Thoracic aorta (tissue), 2 donors: ENCODE measurements at regions not wholly inside any gene's neighbourhood (a gene's known extent, or its start where the extent isn't known, plus 50 kb on each side); places are given as distances from the start of the nearest gene placed in this dataset.

Experiments
- ATAC-seq: fragments of 150-250 bp; one replicate; pipeline ENCODE4 v1.8.0; 2017; ENCODE audit warnings: low read depth; ENCODE audit not compliant: insufficient number of reproducible peaks, low FRiP score
- DNase-seq: peaks from one replicate; pipeline ENCODE4 v3.0.0-alpha.2; 2020; ENCODE audit warnings: low spot score
- H3K27ac ChIP-seq, 2 donors: fragments of 200-600 bp; sonication (generic); 1 replicate in 1 of 2; 2 replicates in 1 of 2; pipeline ENCODE4 v1.5.1; 2016; ENCODE audit warnings: mild to moderate bottlenecking in 2 of 2, moderate library complexity in 2 of 2
- H3K27me3 ChIP-seq: fragments of 200-600 bp; sonication (generic); replicated peaks from 2 replicates; pipeline ENCODE4 v1.6.0; 2016; ENCODE audit warnings: mild to moderate bottlenecking; ENCODE audit not compliant: insufficient read depth
- H3K36me3 ChIP-seq: fragments of 200-600 bp; sonication (generic); one replicate; pipeline ENCODE4 v1.5.1; 2016
- H3K4me1 ChIP-seq, 2 donors: fragments of 200-600 bp; sonication (generic); 1 replicate in 1 of 2; 2 replicates in 1 of 2; pipeline versions ENCODE4 v1.5.1 to v1.6.0; 2016; ENCODE audit warnings: low read depth in 2 of 2, mild to moderate bottlenecking in 1 of 2; ENCODE audit not compliant: control insufficient read depth in 1 of 2
- H3K4me3 ChIP-seq: fragments of 200-600 bp; sonication (generic); 2 replicates; pipeline ENCODE4 v1.5.1; 2016; ENCODE audit warnings: mild to moderate bottlenecking
- H3K9me3 ChIP-seq: fragments of 200-600 bp; sonication (generic); 2 replicates; pipeline ENCODE4 v1.5.1; 2016
- CTCF ChIP-seq: fragments of 200-600 bp; sonication (generic); IDR thresholded peaks from one replicate; pipeline ENCODE4 v1.5.1; 2019; ENCODE audit warnings: antibody characterized with exemption

DNA sequence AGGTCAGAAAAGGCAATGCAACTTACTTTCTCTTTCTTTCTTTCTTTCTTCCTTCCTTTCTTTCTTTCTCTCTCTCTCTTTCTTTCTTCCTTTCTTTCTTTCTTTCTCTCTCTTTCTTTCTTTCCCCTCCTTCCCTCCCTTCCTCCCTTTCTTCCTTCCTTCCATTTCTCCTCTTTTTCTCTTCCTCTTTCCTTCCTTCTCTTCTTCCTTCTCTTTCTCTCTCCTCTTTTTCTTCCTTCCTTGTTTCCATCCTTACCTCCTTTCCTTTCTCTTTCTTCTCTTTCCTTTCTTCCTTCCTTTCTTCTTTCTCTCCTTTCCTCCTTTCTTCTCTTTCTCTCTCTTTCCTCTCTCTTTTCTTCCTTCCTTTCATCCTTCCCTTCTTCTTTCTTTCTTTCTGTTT is 819.8 kb upstream of the SOX9 start:
- DNase-seq (no peak), ATAC-seq (no peak)
- Histone ChIP-seq H3K4me1 (no peaks in the 10 kb centered on the region), H3K27ac (no peak overlapping the region), H3K4me3 (no peak overlapping the region), H3K27me3 (no peaks in the 10 kb centered on the region), H3K36me3 (no peaks in the 10 kb centered on the region), H3K9me3 (no peaks in the 10 kb centered on the region)
- TF ChIP-seq CTCF: no peak

DNA sequence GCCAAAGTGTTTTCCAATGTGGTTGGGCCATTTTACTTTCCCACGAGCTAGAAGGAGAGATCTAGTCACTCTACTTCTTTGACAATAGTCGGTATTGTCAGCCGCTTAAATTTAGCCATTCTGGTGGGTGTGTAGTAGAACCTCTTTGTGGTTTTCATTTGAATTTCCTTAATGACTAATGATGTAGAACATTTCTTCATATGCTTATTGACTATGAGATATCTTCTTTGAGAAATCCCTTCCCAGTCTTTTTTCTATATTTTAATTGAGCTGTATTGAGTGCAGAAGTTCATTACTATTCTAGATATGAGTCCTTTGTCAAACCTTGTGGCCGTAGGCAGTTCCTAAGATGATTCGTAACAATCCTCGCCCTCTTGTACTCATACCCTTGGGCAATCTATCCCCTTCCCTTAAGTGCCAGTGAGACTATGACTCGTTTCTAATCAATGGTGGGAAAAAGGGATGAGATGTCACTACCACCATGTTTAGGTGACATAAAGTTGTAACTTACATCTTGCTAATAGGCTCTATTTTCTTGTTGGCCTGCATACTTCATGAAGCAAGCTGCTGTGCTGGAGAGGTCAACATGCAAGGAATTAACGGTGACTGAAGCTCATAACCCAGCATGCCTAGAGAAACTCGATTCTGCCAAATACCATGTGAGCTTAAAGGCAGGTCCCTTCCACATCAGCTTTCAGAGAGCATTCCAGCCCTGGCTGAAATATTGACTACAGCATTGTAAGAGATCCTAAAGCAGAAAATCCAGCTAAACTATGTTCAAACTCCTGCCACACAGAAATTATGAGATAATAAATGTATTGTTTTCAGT is 817.9 kb upstream of the SOX9 start:
- H3K27me3 ChIP-seq: no peaks in the 10 kb centered on the region
- H3K27ac ChIP-seq: no peak overlapping the region
- H3K4me1 ChIP-seq: no peaks in the 10 kb centered on the region
- H3K36me3 ChIP-seq: no peaks in the 10 kb centered on the region
- DNase-seq: no peak
- H3K4me3 ChIP-seq: no peak overlapping the region
- TF ChIP-seq CTCF: no peak
- no peak for ATAC-seq
- no peaks in the 10 kb centered on the region for H3K9me3 ChIP-seq

- H3K4me1 ChIP-seq: no peaks in the 10 kb centered on the region
Measured at GRCh38 chr17:71304498-71305158, 816.2 kb upstream of the SOX9 start.

GRCh38 chr17:71313866-71314265 is 807.0 kb upstream of the SOX9 start:
- Histone ChIP-seq H3K4me3 (no peak overlapping the region), H3K4me1 (no peaks in the 10 kb centered on the region), H3K36me3 (no peaks in the 10 kb centered on the region), H3K27me3 (no peaks in the 10 kb centered on the region), H3K9me3 (no peaks in the 10 kb centered on the region), H3K27ac (no peak overlapping the region)
- ATAC-seq (no peak), DNase-seq (no peak)
- TF ChIP-seq CTCF: no peak

More at GRCh38 chr17:71304498-71305158, 816.2 kb upstream of the SOX9 start:
- H3K36me3 ChIP-seq: no peaks in the 10 kb centered on the region
- no peaks in the 10 kb centered on the region for H3K27me3 ChIP-seq
- no peak overlapping the region for H3K4me3 ChIP-seq
- no peak for DNase-seq
- ATAC-seq: no peak
- no peaks in the 10 kb centered on the region for H3K9me3 ChIP-seq
- no peak overlapping the region for H3K27ac ChIP-seq
- TF ChIP-seq CTCF: no peak

DNA sequence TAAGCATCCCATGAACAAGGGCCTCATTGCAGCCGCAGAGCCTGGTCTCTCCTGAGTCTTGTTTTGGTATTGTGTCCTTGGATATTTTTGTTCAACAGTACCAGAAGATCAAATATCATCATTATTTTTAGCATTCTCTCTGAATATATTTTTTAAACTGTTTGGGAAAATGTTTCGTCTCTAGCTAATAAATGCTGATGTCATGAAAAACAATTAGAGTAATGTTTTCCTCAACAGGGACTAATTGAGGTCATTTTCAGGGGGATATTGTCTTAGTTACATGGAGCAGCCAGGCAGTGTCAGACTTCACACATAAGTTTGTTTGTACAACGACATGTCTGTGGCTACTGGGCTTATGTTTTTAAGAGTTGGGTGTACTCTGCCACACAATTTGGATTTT is 805.3 kb upstream of the SOX9 start:
- DNase-seq (no peak), ATAC-seq (no peak)
- Histone ChIP-seq H3K36me3 (no peaks in the 10 kb centered on the region), H3K4me3 (no peak overlapping the region), H3K9me3 (no peaks in the 10 kb centered on the region), H3K27ac (no peak overlapping the region), H3K27me3 (no peaks in the 10 kb centered on the region), H3K4me1 (no peaks in the 10 kb centered on the region)
- no peak for TF ChIP-seq CTCF
